Endothelial cell of umbilical vein (primary cell): ENCODE measurements at regions not wholly inside any gene's neighbourhood (a gene's known extent, or its start where the extent isn't known, plus 50 kb on each side); places are given as distances from the start of the nearest gene placed in this dataset.

Experiments
- BruUV-seq: library from RNA; stranded (reverse); fragments of 400-500 nt; replicated peaks from 2 replicates; lab custom pipeline; 2021; lab: Mats Ljungman, UMichigan
- CTCF ChIA-PET: fragments of 300-600, 350-600 bp; sonication (Branson Sonifier 250); formaldehyde crosslinking; loops from one replicate; lab custom pipeline; 2021; ENCODE audit warnings: antibody characterized with exemption, inconsistent platforms; lab: Charles Lee
- POLR2A ChIA-PET: fragments of 300-600, 350-600 bp; sonication (Branson Sonifier 250); formaldehyde crosslinking; loops from one replicate; lab custom pipeline; 2021; ENCODE audit warnings: antibody characterized with exemption, inconsistent platforms; lab: Charles Lee
- DNase-seq: peaks from one replicate; pipeline ENCODE4 v3.0.0-alpha.2; 2011; ENCODE audit warnings: low read depth, low spot score
- FAIRE-seq: peaks from 2 replicates; lab custom pipeline; 2011; peaks lifted over from hg19 to GRCh38; lab: Jason Lieb, UNC
- H2AFZ ChIP-seq: 2 replicates; pipeline ENCODE4 v1.6.0; 2012; ENCODE audit warnings: low read depth, low read length, control low read depth, inconsistent platforms
- H3K27ac ChIP-seq: 2 replicates; pipeline ENCODE4 v1.5.1; 2011; ENCODE audit warnings: low read depth, mild to moderate bottlenecking, control low read depth, low read length, moderate library complexity; ENCODE audit not compliant: insufficient read depth
- H3K27me3 ChIP-seq, 2 experiments: 2 replicates each; pipeline versions ENCODE4 v1.6.0 to v1.6.1; 2011; ENCODE audit warnings: low read length in 2 of 2, mixed read lengths in 1 of 2; ENCODE audit not compliant: control insufficient read depth in 2 of 2, insufficient read depth in 2 of 2
- H3K36me3 ChIP-seq, 2 experiments: 2 replicates in 1 of 2; 3 replicates in 1 of 2; pipeline ENCODE4 v1.5.1; 2011; ENCODE audit warnings: low read length in 2 of 2, mild to moderate bottlenecking in 1 of 2, moderate library complexity in 1 of 2; ENCODE audit not compliant: control insufficient read depth in 2 of 2, insufficient read depth in 2 of 2; ENCODE audit errors: extremely low read depth in 1 of 2
- H3K4me1 ChIP-seq: 3 replicates; pipeline ENCODE4 v1.5.1; 2011; ENCODE audit warnings: mild to moderate bottlenecking, low read length; ENCODE audit not compliant: control insufficient read depth, insufficient read depth; ENCODE audit errors: extremely low read depth
- H3K4me2 ChIP-seq: 2 replicates; pipeline ENCODE4 v1.6.1; 2011; ENCODE audit warnings: low read length, control low read depth, mixed read lengths; ENCODE audit not compliant: insufficient read depth
- H3K4me3 ChIP-seq, 3 experiments: fragments of 200-600 bp in 1 of 3; sonication (generic), shearing (Covaris generic) in 1 of 3; replicated peaks in 1 of 3; 2 replicates each; pipeline ENCODE4 v1.5.1; 2011 to 2016; ENCODE audit warnings: control low read depth in 3 of 3, low read length in 3 of 3, mild to moderate bottlenecking in 2 of 3, inconsistent platforms in 1 of 3, low read depth in 1 of 3, moderate library complexity in 1 of 3; ENCODE audit not compliant: insufficient read depth in 1 of 3
- H3K79me2 ChIP-seq: 2 replicates; pipeline ENCODE4 v1.6.0; 2012; ENCODE audit warnings: low read length, inconsistent platforms; ENCODE audit not compliant: control insufficient read depth, insufficient read depth
- H3K9ac ChIP-seq: replicated peaks from 2 replicates; pipeline ENCODE3; 2011; ENCODE audit warnings: low read length, control low read depth; ENCODE audit not compliant: insufficient read depth; ENCODE audit errors: extremely low read depth
- H3K9me1 ChIP-seq: replicated peaks from 3 replicates; pipeline ENCODE4 v1.6.0; 2011; ENCODE audit warnings: mild to moderate bottlenecking, low read length; ENCODE audit not compliant: control insufficient read depth, insufficient read depth; ENCODE audit errors: extremely low read depth
- H3K9me3 ChIP-seq: replicated peaks from 2 replicates; pipeline ENCODE4 v1.5.1; 2012; ENCODE audit warnings: low read length, inconsistent platforms; ENCODE audit not compliant: control insufficient read depth, insufficient read depth
- H4K20me1 ChIP-seq: replicated peaks from 2 replicates; pipeline ENCODE3; 2011; ENCODE audit warnings: mild to moderate bottlenecking, low read length; ENCODE audit not compliant: control insufficient read depth, insufficient read depth; ENCODE audit errors: extremely low read depth
- EZH2 ChIP-seq: IDR thresholded peaks from 2 replicates; pipeline ENCODE4 v1.6.1; 2012; ENCODE audit warnings: borderline replicate concordance, low read depth, mild to moderate bottlenecking, moderate library complexity, low read length, inconsistent platforms; ENCODE audit not compliant: severe bottlenecking
- FOS ChIP-seq: IDR thresholded peaks from 2 replicates; pipeline ENCODE4 v1.6.1; 2011; ENCODE audit warnings: mild to moderate bottlenecking, low read length, moderate library complexity, borderline replicate concordance; ENCODE audit not compliant: insufficient read depth
- GATA2 ChIP-seq: IDR thresholded peaks from 2 replicates; pipeline ENCODE4 v1.7.0; 2011; ENCODE audit warnings: low read depth, mild to moderate bottlenecking, moderate library complexity, mixed read lengths, low read length; ENCODE audit not compliant: insufficient read length, insufficient read depth
- JUN ChIP-seq: IDR thresholded peaks from 2 replicates; pipeline ENCODE4 v1.6.1; 2011; ENCODE audit warnings: borderline replicate concordance, low read depth; ENCODE audit not compliant: insufficient read length, insufficient read depth
- MYC ChIP-seq: IDR thresholded peaks from one replicate; pipeline ENCODE4 v1.6.1; 2011; ENCODE audit warnings: mild to moderate bottlenecking, low read depth, low read length
- POLR2A ChIP-seq: IDR thresholded peaks from 2 replicates; pipeline ENCODE4 v1.6.1; 2012; ENCODE audit warnings: low read depth, mild to moderate bottlenecking, control low read depth, low read length
- POLR2AphosphoS5 ChIP-seq: IDR thresholded peaks from 2 replicates; pipeline ENCODE4 v1.6.1; 2012; ENCODE audit warnings: low read depth, mild to moderate bottlenecking, control low read depth, low read length, moderate library complexity; ENCODE audit not compliant: insufficient read depth
- dilution Hi-C: fragments of 300-500 bp; cut with MboI; formaldehyde crosslinking; loops from one replicate; pipeline ENCODE4 v1.15.0; 2019; ENCODE audit warnings: low sequenced_read_pairs; ENCODE audit not compliant: extremely low pct_ligation_motif_present
- intact Hi-C: fragments of 100-400 bp; cut with micrococcal nuclease; formaldehyde crosslinking; loops from one replicate; pipeline ENCODE4 v1.10.0; 2022
- TF ChIP-seq, protein P1 (sequence below): IDR thresholded peaks from 2 replicates; pipeline ENCODE4 v1.6.1; 2011; ENCODE audit not compliant: insufficient read depth, insufficient read length
- TF ChIP-seq, protein P2 (sequence below), 2 donors: IDR thresholded peaks; 1 replicate in 1 of 2; 2 replicates in 1 of 2; pipeline ENCODE4 v1.5.1; 2011; ENCODE audit warnings: low read length in 2 of 2, mild to moderate bottlenecking in 2 of 2, moderate library complexity in 2 of 2, control low read depth in 1 of 2, inconsistent platforms in 1 of 2, low read depth in 1 of 2; ENCODE audit not compliant: insufficient read depth in 1 of 2; ENCODE audit errors: extremely low read depth in 1 of 2

DNA sequence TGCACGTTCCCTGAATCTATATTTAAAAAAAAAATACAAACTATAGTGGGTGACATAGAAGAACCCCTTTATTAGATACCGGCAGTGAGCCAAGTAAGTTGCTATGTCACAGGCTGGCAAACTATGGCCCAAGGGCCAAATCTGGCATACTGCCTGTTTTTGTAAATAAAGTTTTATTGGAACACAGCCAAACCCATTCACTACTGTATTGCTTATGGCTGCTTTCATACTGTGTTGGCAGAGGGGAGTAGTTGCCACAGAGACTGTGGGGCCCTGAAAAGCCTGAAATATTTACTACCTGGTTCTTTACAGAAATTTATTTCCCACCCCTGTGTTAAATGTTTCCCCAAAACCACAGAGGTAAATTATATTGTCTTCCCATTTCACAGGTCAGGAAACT lies 71.2 kb upstream of the EGFL6 start:
- Histone ChIP-seq H4K20me1 (no peaks in the 10 kb centered on the region), H3K36me3 (no peaks in the 10 kb centered on the region), H3K4me3 (no peak overlapping the region), H3K9me3 (no peaks in the 10 kb centered on the region), H3K79me2 (no peaks in the 10 kb centered on the region), H2AFZ (no peak overlapping the region), H3K4me2 (no peak overlapping the region), H3K4me1 (no peaks in the 10 kb centered on the region), H3K9ac (no peak overlapping the region), H3K27ac (no peak overlapping the region), H3K27me3 (no peaks in the 10 kb centered on the region), H3K9me1 (no peaks in the 10 kb centered on the region)
- TF ChIP-seq GATA2 = no peak
- TF ChIP-seq MYC = no peak
- TF ChIP-seq FOS = no peak
- no peak for TF ChIP-seq JUN
- TF ChIP-seq POLR2A = no peak
- TF ChIP-seq, protein P1, sequence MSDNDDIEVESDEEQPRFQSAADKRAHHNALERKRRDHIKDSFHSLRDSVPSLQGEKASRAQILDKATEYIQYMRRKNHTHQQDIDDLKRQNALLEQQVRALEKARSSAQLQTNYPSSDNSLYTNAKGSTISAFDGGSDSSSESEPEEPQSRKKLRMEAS = no peak
- TF ChIP-seq, protein P2, sequence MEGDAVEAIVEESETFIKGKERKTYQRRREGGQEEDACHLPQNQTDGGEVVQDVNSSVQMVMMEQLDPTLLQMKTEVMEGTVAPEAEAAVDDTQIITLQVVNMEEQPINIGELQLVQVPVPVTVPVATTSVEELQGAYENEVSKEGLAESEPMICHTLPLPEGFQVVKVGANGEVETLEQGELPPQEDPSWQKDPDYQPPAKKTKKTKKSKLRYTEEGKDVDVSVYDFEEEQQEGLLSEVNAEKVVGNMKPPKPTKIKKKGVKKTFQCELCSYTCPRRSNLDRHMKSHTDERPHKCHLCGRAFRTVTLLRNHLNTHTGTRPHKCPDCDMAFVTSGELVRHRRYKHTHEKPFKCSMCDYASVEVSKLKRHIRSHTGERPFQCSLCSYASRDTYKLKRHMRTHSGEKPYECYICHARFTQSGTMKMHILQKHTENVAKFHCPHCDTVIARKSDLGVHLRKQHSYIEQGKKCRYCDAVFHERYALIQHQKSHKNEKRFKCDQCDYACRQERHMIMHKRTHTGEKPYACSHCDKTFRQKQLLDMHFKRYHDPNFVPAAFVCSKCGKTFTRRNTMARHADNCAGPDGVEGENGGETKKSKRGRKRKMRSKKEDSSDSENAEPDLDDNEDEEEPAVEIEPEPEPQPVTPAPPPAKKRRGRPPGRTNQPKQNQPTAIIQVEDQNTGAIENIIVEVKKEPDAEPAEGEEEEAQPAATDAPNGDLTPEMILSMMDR (IDR thresholded peaks at IDR 0.05; ENCODE audit: extremely low read depth in 1 of 2, insufficient read depth in 1 of 2, low read depth in 1 of 2, low read length in 2 of 2) = no peak
- no peak for TF ChIP-seq EZH2
- no peak for TF ChIP-seq POLR2AphosphoS5
- intact Hi-C loops = no loop called here
- CTCF ChIA-PET = no interaction called here
- dilution Hi-C loops = no loop called here
- no peak for FAIRE-seq
- POLR2A ChIA-PET = no interaction called here
- no peak for DNase-seq
- BruUV-seq = no TSS peak
